HG03460 (cell line): ENCODE measurements at regions not wholly inside any gene's neighbourhood (a gene's known extent, or its start where the extent isn't known, plus 50 kb on each side); places are given as distances from the start of the nearest gene placed in this dataset.
A peak's percentile ranks its signal among the peaks of the same experiment; 100 is the strongest.

ENCODE experiments used
- ATAC-seq: cut with Tn5 transposase; IDR thresholded peaks from one replicate; pipeline ENCODE4 v1.9.1; 2021; ENCODE audit not compliant: unreplicated experiment

- no peak for ATAC-seq
Measured at GRCh38 chr15:38046257-38047051, 112.0 kb downstream of the TMCO5A start.

- peak; percentile 77 for ATAC-seq
Measured at GRCh38 chr15:38048001-38048455, 113.6 kb downstream of the TMCO5A start.

- no peak for ATAC-seq
Measured at GRCh38 chr15:38049891-38050290, 115.5 kb downstream of the TMCO5A start.

GRCh38 chr15:38050529-38051448 lies 116.3 kb downstream of the TMCO5A start:
- ATAC-seq = no peak

DNA sequence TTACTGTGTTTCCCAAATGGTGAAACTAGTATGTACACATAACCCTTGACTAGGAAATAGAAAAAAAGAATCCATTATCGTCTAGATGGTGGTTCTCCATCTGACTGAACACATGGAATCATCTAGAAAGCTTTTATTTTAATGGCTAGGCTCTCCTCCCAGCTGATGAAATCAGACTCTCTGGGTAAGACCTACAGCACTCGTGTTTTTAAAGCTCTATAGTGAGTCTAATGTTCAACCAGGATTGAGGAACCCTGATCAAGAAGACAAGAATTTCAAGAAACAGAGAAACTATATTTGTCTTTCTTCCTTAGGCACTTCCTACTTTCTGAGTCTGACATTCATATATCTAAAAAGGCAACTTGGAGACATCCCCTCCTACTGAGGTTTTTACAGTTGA lies 118.8 kb downstream of the TMCO5A start:
- ATAC-seq = no peak

- ATAC-seq = no peak
Measured at GRCh38 chr15:38053776-38054175, 119.3 kb downstream of the TMCO5A start.

DNA sequence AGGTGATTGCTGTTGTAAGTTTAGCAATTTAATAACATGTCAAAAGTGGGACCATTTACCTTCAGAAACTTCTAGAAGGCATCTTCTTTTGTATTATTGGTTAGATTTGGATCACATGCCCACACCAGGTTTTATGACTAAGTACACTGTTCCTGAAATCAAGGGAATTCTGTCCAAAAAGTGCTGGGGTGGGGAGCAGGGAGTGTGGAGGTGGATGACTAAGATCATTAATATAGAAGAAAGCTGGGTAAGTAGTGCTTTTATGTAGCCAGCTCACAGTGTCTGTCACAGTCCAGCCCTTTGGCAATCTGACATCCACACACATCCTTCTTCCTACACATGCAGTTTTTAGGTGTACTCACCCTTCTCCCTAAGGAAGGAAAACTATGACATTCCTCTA lies 120.0 kb downstream of the TMCO5A start:
- no peak for ATAC-seq

DNA sequence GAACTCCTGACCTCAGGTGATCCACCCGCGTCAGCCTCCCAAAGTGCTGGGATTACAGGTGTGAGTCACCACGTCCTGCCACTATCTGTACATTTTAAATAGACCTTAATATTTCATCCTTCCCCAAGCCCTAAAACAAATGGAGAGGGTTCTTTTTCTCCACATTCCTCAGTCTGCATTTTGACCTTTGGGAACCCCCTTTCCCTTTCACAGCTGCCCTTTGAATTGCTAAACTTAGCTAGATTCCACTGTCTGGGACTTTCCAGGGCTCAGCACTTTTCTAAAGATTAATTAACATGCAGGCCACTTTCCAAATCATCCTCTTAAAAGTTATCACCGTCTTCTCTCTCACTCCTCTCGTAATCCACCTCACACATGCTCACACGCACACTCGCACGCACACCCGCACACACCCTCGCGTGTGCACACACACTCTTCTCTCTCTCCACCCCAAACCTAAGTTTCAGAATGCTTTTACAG lies 124.2 kb downstream of the TMCO5A start:
- no peak for ATAC-seq

- no peak for ATAC-seq
Measured at GRCh38 chr15:38059665-38060064, 125.2 kb downstream of the TMCO5A start.

- no peak for ATAC-seq
Measured at GRCh38 chr15:38061856-38062649, 127.6 kb downstream of the TMCO5A start.

DNA sequence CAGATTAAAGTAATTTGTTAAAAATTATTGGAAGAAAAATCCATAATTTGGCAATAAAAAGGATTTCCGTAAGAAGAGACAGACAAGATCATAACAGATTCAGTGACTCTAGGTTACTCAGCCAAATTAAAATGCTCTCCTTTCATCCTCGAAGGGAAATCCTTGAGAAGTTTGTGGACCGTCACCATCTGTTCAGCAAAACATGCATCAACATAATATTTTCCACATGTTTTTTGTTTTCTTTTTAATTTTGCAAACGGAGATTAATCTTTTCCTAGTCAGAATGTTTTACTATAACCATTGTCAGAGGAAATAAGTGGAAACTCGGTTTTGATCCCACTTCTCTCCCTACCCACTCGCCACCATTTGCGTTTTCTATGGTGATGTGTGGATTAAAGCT lies 128.3 kb downstream of the TMCO5A start:
- no peak for ATAC-seq

GRCh38 chr15:38065721-38066345 lies 131.4 kb downstream of the TMCO5A start:
- ATAC-seq = no peak

DNA sequence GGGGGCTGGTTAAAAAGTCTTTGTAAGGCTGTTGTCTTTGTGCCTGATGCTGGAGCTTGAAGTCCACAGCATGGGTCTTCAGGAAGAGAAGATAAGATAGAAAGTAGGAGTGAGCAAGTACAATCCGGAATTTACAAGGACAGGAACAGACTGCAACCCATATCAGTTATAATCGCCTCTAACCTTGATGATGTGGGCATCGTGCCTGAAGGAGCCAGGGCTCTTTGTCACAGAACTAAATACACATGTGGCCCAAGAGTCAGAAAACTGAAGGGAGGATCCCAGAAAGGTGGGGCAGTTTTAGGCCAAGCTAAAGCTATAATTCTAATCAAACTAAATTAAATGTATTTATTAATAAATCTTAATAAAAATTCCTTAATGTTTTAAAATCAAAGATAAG lies 132.2 kb downstream of the TMCO5A start:
- no peak for ATAC-seq

GRCh38 chr15:38068626-38069391 lies 134.4 kb downstream of the TMCO5A start:
- peak; percentile 76 for ATAC-seq

GRCh38 chr15:38069511-38070011 lies 135.1 kb downstream of the TMCO5A start:
- no peak for ATAC-seq

DNA sequence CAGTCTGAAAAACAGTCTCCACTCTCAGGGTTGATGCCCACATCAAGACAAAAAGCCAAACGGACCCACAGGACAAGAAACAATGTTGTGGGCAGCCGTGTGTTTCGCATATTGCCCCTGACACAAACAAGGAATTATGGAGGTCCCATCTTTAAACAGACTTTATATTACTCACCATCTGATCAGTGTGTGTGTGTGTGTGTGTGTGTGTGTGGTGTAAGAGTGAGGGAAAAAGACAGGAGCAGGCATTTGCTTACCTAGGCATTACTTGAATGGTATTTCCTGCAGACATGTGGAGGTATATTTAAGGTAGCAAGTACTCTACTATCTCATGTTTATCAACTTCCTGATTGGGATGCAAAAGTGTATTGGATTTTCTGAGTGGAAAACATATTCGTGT lies 136.3 kb downstream of the TMCO5A start:
- no peak for ATAC-seq

DNA sequence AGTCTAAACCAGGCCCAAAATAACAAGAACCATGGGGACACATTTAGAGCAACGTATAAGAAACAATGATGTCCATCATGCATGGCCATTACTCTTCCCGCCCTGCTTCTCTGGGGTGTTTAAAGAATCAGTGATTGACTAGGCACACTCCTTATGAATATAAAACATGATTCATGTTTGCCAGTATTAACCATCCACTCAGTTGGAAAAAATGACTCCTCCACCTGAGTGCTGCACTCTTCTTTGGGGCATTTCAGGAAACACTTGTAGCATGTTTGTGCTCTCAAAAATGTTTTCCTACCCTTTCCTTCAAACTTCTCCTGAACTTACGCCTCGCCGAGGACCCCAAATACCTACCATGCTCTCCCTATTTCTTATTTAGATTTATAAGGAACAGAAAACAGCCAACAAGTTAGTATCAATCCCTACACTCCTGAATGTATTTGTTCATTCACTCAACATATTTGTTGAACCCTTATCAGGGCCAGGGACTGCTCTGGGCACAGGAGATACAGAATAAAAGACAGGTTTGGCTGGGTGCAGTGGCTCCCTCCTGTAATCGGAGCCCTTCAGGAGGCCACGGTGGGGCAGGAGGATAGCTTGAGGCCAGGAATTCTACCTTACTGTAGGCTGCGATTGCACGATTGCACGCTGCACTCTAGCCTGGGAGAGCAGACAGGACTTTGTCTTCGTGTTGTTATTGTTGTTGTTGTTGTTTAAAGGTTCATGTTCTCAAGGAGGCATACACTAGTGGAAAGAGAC lies 137.0 kb downstream of the TMCO5A start:
- ATAC-seq = no peak

GRCh38 chr15:38072007-38072347 lies 137.5 kb downstream of the TMCO5A start:
- no peak for ATAC-seq
